ENCODE measurements at regions not wholly inside any gene's neighbourhood (a gene's known extent, or its start where the extent isn't known, plus 50 kb on each side); places are given as distances from the start of the nearest gene placed in this dataset.

DNA sequence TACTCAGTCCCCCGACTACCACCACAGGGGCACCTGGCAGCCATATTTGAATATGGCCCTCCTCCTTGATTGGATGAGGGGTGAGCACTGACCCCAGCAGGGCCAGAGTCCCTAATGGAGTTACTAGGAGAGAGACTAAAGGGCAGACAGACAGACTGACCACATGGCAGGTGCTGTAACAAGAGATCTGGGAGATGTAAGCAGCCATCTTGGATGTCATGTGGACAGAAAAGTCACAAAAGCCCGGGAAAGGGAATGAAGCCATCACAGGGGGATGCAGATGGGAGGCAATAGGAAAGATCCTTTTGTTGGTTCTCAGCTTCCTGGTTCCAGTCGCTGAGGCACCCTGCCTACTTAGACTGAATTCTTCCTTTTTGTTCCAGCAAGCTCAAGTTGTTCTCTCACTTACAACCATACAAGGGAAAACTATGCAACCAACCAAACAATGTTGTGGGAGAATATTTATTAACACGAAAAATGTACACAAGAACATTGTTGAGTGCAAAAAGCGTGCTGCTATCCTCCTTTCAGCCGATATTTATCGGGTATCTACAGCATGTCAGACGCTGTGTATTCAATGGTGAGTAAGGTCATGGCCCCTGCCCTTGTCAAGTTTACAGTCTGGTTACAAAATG lies 511.6 kb upstream of the PROK2 start:
- DNase-seq: no peak

DNA sequence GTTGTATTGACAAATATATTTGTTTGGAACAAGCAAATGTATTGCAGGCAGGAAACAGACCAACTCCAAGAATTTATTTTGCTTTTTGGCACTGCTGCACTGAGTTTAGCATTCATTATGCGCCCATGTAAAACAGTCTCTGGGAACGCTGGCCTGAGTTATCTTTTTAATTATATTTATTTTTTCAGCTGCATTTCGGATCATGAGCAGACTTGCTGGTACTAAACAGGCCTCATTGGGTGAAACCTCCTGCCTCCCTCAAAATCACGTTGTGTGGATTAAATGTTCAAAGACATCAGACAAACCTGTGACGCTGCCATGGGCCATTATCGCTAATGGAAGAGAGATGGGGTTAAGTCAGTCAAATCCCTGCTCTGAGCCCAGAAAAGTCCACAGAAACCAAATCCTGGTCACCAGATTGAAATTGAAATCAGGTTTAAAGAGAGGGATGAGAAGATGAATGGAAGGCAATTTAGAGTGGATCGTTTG lies 511.1 kb upstream of the PROK2 start:
- DNase-seq: no peak

DNA sequence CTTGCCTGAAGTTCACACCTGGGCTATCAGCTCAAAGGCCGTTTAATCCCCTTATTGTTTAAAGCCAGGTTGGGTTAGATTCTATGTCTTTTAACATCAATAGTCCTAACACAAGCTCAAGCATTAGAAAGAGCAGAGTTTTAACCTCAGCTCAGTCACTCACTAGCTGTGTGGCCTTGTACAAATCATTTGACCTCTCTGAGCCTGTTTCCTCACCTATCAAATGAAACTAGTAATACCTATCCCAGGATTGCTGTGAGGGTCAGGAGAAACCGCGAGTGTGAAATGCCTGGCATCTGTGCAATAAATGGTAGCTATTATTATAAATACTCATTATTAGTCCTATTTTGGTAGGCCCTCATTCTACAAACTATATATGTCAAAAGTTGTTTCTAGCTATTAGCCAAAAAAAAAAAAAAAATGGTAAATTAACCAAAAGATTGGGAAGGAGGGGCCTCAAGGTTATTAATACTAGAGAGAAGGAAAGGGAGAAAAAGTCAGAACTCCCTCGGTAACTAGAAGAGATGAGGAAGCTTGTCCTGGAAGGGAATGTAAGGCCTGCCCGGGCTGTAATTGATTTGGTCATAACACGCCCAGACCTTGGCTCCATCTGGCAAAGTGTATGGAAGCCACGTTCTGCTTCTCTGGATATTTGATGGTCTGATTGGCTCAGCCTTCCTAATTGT lies 510.5 kb upstream of the PROK2 start:
- DNase-seq: no peak

DNA sequence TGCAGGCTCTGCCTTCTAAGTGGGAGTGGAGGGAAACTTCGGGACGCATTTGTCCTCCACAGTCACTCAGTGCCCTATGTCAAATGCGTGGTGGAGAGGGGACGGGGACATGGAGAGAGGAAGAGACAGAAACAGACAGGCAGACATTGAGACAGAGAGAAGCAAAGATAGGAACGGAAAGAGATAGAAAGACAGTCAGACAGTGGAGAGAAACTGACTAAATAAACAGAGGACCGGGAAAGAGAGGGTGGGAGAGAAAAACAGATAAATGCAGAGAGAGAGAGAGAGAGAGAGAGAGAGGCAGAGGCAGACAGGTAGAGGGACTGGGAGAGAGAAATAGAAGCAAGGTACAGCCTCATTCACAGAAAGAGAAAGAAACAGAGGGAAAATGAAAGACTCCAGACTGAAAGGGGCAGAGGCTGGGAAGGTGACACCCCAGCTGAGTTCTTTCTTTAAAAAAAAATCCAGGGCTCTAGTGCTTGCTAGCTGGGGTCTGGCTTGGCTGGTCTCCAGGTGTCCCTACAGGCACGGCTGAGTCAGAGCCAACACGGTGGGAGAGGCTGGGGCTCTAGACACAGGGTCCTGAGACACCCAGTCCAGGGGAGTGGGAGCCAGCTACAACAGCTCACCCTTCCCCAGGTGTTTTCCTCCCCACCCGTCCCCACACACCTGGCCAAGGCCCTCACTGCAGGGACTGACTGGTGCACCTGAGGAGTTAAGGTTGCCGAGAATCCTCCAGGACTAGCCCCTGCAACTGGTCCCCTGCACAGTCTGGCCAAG lies 506.1 kb upstream of the PROK2 start:
- DNase-seq: no peak

DNA sequence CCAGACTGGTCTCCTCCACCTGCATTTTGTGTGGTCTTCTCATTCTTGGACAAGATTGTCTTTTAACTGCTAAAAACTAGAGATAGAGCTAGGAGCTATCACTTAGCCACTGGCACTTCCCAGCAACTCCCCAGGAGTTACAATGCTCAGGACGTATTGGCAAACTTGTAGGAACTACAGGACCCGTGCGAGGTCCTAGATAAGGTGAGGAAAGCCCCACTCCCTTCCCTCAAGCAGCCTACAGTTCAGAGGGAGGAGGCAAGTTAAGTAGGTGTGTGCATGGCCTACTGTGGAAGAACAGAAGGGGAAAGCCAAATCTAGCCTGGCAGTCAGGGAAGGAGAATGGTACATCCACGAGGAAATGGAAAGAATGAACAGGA lies 504.7 kb upstream of the PROK2 start:
- DNase-seq: no peak

DNA sequence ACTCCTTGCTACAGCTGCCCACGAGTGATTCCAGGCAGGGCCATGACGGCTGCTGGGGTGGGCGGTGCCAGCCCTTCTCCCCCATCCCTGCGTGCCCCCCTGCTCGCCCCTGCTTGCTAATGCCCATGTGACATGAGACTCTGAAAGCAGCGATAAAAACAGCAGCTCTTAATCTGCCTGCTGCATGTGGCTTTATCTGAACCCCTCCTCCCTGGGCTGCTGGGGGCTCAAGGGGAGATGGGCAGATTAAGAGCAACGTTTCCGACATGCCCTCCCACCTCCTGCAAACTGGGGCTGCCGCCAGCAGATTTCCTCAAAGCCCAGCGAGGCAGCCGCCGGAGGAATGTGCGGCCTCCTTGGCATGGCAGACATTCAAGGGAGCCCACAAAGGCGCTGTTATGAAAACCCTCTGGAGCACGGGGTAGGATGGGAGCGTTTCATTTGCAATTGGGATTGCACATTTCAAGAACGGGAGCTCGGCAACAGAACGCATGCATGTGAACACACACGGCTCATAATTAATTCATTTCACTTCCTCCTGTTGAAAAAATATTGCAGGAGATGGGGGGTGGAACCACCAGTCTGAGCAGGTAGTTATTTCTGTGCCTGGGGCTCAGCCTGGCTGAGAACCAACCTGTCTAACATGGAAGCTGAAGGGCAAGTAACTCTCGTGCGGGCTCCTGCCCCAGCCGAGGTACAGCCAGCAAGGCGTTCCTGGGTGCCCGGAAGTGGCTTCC lies 504.2 kb upstream of the PROK2 start:
- peak; percentile 26 to 49 (median 46) for DNase-seq

DNA sequence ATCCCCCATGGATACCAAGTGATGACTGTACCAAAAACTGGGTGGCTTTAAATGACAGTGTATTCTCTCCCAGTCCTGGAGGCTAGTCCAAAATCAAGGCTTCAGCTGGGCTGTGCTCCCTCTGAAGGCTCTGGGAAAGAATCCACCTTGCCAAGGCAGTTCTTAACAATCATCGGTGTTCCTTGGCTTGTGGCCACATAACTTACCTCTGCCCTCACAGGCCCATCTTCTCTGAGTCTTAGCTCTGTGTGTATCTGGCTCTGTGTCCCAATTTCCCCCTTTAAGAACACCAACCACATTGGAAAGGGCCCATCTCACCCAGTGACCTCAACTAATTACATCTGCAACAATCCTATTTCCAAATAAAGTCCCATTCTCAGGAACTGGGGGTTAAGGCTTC lies 503.0 kb upstream of the PROK2 start:
- no peak for DNase-seq

DNA sequence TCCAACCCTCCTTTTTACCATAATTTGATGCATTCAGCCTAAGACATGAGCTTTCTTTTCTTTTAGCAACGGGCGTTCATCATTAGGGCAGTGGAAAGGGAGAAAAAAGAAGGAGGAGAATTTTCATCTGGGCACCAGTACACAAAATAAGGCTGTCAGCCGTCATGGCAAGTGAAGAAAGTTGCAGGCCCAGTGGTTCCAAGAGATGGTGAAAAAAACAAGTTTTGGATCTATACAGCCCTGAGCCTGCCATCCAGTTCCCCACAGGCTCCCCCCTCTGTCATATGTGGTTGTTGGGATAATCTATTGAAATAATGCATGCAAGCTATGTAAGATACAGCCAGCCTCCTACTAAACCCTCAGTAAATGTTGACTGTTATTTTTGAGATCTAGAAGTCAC lies 500.6 kb upstream of the PROK2 start:
- DNase-seq: no peak

DNA sequence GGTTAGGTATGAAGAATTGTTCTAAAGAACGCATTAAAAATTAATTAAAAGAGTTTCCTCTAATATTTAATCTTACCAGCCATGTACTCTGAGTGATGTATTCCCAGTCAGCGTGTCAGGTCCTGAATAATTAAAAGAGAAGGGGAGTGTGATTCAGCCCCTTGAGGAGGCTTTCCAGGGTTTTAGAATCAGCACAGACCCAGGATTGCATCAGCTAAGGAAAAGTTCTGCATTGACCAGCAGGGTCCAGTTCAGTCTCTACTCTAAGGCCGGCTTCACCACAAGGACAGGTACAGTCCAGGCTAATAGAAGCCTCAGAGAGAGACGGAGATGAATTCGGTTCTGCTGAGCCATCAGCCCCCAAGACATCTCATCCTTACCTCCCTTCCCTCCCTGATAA lies 499.5 kb upstream of the PROK2 start:
- no peak for DNase-seq

DNA sequence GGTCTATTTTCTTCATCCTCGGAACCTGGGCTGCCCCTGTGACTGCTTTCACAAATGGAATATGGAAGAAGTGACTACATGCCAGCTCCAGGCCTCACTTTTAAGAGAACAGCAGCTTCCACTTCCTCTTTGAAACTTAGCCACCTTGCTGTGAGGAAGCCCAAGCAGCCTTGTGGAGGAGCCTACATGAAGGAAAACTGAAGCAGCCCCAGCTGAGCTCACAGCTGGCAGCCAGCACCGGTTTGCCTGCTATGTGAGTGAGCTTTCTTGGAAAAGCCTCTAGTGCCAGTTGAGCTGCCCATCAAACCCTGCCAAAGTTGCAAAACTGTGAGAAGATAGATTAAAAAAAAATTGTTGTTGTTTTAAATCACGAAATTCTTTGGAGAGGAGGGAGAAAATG lies 498.0 kb upstream of the PROK2 start:
- peak in 1 of 4 experiments; percentile 16 for DNase-seq

DNA sequence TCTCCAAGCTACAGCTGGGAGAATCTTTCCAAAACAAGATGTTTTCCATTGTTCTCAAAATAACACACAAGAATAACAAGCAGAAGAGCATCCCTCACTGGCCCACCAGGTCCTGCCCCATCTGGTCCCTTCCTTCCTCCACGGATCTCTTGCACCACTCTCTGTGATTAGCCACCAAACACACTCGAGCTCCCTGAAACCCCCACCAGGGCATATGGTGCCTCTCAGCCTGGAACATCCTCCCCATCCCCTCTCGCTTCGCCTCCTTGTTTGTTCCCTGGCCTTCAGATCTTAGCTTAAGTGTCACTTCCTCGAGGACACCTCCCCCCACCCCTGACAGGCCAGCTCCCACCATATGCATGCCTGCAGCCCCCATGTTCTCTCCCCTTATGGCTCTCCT lies 496.6 kb upstream of the PROK2 start:
- no peak for DNase-seq

DNA sequence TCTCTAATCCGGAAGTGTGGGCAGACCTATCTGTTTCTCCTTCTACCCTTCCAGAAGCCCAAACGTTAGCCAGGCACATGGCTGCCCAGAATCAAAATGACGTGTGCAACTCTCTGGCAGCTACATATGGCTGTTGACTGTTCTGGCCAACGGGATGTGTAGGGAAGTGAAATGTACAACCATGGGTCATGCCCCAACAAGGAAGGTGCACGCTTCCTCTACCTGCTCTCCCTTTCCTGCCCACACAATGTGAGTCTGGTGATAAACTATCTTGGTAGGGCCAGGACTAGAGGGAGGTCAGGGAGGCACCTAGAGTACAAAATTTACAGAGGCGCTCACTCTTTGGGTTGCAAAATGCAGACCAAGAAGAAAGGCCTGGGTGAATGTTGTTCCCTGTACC lies 495.9 kb upstream of the PROK2 start:
- no peak for DNase-seq

DNA sequence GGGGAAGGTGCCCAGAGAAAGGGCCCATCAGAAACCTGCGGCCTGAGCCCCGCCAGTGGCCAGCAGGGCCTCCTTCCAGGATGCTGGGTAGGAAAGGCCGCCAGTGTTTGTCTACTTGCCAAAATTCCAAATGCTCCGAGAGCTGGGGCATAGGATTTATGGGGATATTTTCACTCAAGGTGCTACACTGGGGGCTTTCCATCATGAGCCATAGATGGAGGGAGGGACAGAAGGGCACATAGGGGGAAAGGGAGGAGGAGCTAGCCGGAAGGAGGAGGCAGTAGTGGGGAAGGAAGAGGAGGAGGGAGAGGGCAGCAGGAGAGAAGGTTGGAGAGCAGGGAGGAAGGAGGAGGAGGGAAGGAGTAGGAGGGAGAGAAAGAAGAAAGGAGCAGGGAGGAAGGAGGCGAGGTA lies 494.7 kb upstream of the PROK2 start:
- no peak for DNase-seq

DNA sequence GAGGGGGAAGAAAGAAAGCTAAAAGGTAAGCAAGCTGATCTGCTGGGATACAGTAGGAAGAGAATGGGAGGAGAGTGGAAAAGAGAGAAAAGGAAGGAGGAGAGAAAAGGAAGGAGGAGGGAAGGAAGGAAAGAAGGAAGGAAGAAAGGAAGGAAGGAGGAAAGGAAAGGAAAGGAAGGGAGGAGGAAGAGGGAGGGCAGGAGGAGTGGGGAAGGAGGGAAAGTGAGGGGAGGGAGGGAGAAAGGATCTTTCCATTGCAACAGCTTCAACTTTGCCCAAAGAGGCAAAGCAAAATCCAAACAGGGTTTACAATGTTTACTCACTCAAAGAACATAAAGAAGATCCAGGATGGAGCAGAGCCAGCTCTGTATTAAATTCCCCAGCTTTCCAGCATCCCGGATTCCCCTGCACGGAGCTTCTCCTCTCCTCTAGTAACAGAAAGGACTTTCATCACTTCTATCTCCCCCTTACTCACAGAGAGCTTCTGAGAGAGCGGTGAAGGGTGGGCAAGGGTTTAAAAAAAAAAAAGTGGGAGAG lies 494.2 kb upstream of the PROK2 start:
- DNase-seq: no peak

DNA sequence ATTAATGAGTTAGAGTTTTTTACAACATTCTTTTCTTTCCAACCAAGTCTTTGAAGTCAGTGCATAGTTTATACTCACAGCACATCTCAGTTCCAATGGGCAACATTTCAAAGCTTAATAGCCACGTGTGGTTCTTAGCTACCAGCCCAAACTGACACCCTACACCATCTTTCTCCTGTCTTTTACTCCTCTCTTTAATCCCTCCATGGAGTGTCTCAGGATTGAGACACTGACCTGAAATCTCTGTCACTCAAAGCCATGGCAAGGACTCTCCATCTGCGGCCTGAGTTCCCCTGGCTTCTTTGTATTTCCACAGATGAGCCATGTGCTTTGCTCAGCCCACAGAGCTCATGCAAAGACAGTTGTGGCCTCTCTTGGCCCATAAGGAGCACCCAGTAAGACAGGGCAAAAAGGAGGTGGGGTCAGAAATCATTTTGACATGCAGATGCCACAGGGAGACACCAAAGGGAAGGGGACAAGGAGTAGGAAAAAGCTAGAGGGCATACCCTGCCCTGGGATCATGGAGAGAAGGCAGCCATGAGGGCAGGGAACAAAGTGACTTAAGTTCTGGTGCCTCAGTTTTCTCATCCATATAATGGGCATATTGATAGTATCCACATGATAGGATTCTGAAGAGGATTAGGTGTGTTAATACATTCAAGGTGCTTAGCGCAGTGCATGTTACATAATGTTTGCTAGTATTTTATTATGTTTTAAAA lies 493.6 kb upstream of the PROK2 start:
- DNase-seq: no peak

DNA sequence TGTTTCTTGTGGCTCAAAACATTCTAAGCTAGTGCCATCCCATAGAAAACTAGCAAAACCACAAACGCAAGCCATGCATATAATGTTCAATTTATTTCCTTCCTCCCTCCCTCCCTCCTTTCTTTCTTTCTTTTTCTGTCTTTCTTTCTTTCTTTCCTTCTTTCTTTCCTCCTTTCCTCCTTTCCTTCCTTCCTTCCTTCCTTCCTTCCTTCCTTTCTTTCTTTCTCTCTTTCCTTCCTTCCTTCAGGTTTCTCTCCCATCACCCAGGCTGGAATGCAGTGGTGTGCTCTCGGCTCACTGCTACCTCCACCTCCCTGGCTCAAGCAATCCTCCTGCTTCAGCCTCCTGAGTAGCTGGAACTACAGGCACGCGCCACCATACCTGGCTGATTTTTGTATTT lies 492.8 kb upstream of the PROK2 start:
- no peak for DNase-seq

DNA sequence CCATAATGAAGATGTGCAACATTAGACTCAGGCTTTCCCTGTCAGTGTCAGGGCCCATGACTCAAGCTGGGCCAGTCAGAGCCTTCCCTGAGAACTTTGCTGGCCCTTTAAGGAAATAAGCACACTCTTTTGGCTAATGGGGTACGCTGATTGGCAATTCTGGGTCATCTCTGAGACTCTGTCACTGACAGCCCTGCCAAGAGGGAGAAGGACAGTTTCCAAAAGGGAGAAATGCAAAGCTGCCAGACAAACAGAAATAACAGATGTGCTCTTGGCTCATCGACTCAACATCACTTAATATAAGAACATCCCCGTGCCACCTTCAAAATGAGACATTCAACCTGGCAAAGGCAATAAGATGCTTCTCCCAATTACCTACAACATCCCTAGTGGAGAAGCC lies 491.9 kb upstream of the PROK2 start:
- no peak for DNase-seq

DNA sequence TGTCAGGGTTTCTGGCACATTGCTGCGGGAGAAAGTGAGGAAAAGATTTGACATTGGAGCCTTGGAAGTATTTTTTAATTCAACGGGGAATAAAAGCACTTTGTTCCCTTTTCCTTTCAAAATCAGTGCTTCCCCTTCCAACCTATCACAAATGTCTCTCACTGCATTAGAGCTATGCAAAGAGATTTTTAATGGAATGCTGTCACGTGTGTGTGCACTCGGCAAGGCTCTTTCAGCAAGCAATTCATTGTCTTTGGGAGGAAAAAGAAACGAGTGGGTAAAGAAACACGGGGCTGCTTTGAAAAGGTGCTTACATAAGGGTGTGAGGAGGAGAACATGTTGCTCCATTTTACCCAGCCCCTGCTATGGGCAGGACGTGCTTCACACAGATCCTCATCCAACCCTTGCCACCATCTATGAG lies 490.4 kb upstream of the PROK2 start:
- no peak for DNase-seq

DNA sequence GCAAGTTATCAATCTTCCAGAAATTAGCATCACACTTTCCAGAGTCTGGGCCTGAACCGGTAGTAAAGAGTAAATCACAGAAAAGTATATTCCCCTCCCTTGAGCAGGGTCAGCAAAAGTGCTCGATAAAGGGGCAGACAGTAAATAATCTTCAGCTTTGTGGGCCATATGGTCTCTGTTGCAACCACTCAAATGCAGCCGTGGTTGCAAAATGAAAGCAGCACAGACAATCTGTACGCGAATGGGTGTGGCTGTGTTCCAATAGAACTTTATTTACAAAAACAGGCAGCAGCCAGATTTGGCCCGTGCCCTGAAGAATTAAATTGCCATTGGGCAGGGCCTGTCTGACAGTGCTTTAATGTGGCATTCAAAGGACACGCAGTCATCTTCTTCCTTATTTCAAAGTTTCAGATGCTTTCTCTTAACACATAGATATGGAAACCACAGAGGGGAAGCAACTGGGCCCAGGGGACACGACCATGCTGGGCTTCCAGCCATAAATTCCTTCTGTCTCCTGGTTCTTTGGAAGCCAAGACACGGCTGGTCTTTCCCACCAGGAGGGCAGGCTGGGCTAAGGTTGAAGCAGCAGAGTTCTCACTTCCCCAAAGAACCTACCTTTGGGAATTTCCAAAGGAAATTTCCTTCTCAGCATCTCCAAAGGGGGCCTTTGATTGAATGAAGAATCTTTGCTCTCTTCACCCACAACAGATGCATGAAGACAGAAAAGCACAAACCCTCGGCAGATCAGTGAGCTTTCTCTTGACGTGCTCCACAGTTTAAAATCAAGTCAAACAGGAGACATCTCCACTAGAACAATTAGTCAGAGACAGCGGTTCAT lies 489.8 kb upstream of the PROK2 start:
- peak; percentile 69 to 84 (median 76) for DNase-seq

DNA sequence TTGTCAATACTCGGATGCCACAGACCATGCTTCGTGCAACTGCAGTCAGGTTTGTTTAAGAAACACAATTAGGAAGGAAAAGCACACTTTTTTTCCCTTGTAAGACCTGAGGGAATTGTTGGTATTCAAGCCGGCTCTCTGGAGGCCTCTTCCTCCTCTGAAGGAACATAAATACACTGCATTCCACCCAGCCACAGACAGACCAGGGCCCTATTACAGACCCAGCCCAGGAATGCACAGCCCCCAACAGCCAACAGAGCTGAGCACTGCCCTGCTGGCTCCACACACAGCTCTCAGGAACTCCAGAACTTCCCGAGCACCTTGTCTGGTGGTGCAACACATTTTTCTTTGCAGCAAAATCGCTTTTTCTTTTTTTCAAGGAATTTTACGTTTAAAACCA lies 488.7 kb upstream of the PROK2 start:
- DNase-seq: no peak

DNA sequence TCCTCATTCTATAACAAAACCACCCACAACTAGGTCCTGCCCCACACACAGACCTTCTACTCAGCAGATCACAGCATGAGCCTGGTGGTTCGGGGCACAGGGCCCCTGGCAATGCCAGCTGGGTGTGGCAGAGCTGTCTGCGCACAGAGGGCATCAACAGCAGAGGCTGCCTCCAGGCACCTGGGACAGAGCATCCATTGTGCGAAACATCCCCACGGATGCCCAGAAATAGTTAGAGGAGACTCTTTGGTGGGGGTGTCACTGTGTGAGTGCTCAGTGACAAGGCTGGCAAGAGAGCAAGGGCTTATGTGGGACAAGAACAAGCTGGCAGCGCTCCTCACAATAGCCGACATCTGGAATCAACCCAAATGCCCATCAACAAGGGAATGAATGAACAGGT lies 487.4 kb upstream of the PROK2 start:
- DNase-seq: no peak
